ENCODE measurements at regions not wholly inside any gene's neighbourhood (a gene's known extent, or its start where the extent isn't known, plus 50 kb on each side); places are given as distances from the start of the nearest gene placed in this dataset.

- DNase-seq (ENCODE audit: low spot score): no peak
These were observed 88.0 kb downstream of the ZNF280B start for GRCh38 chr22:22420580-22420979.

GRCh38 chr22:22421392-22421791, 87.2 kb downstream of the ZNF280B start:
- DNase-seq (ENCODE audit: low spot score): no peak

GRCh38 chr22:22422629-22423112, 85.9 kb downstream of the ZNF280B start:
- DNase-seq (ENCODE audit: low spot score): peak; percentile 73

GRCh38 chr22:22423681-22424080, 84.9 kb downstream of the ZNF280B start:
- DNase-seq (ENCODE audit: low spot score): no peak

GRCh38 chr22:22424210-22424800, 84.2 kb downstream of the ZNF280B start:
- DNase-seq (ENCODE audit: low spot score): peak; percentile 2

GRCh38 chr22:22424956-22425355, 83.6 kb downstream of the ZNF280B start:
- no peak for DNase-seq (ENCODE audit: low spot score)

GRCh38 chr22:22425356-22425755, 83.2 kb downstream of the ZNF280B start:
- no peak for DNase-seq (ENCODE audit: low spot score)

- DNase-seq (ENCODE audit: low spot score): no peak
These were observed 82.5 kb downstream of the ZNF280B start for GRCh38 chr22:22425783-22426624.

GRCh38 chr22:22427542-22428065, 80.9 kb downstream of the ZNF280B start:
- DNase-seq (ENCODE audit: low spot score): no peak

- DNase-seq (ENCODE audit: low spot score): no peak
These were observed 80.1 kb downstream of the ZNF280B start for GRCh38 chr22:22428222-22429098.

GRCh38 chr22:22429369-22430108, 79.0 kb downstream of the ZNF280B start:
- DNase-seq (ENCODE audit: low spot score): no peak

GRCh38 chr22:22430111-22430820, 78.3 kb downstream of the ZNF280B start:
- no peak for DNase-seq (ENCODE audit: low spot score)

GRCh38 chr22:22431271-22432220, 77.0 kb downstream of the ZNF280B start:
- DNase-seq (ENCODE audit: low spot score): peak; percentile 56

GRCh38 chr22:22432479-22432878, 76.1 kb downstream of the ZNF280B start:
- DNase-seq (ENCODE audit: low spot score): no peak

GRCh38 chr22:22432937-22433336, 75.6 kb downstream of the ZNF280B start:
- DNase-seq (ENCODE audit: low spot score): no peak

GRCh38 chr22:22433770-22434169, 74.8 kb downstream of the ZNF280B start:
- DNase-seq (ENCODE audit: low spot score): no peak
